ENCODE measurements at regions not wholly inside any gene's neighbourhood (a gene's known extent, or its start where the extent isn't known, plus 50 kb on each side); places are given as distances from the start of the nearest gene placed in this dataset.
A peak's percentile ranks its signal among the peaks of the same experiment; 100 is the strongest.
"Not testable (repeated sequence)": the region's sequence is repeated elsewhere in the genome, so short reads cannot be mapped to it uniquely, and the experiment has no call there.

DNA sequence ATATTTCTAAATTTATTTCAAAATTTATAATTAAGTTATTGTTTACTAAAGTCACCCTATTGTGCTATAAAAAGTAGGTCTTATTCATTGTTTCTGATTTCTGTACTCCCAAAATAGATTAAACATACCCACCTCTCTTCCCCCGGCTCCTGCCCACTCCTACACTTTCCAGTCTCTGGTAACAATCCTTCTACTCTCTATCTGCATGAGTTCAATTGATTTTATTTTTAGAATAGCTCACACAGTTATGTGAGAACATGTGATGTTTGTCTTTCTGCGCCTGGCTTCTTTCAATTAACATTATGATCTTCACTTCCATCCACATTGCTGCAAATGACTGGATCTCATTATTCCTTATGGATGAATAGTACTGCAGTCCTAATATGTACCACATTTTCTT lies 269.3 kb downstream of the ACTRT1 start:
- DNase-seq (no peak), ATAC-seq (peak; percentile 22)
- intact Hi-C loops (cut with micrococcal nuclease): no loop called here

DNA sequence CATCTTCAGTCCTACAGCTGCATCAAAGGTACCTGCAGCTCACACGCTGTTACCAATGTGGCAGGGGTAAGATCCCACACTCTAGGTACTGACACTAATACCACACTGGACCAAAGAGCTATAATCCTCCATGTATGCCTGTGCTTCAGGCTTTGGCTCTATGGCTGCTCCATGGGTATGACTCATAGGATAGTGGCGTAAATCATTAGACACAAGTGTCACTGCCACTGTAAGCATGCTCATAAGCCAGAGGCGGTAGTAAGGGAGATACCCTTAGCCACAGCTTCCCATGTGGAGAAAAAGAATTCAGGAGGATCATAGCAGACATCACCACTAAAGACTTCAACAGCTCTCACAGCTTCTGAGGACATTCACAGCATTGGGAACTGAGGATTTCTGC lies 287.5 kb downstream of the ACTRT1 start:
- intact Hi-C loops (cut with micrococcal nuclease): no loop called here
- ATAC-seq: no peak
- DNase-seq: no peak

DNA sequence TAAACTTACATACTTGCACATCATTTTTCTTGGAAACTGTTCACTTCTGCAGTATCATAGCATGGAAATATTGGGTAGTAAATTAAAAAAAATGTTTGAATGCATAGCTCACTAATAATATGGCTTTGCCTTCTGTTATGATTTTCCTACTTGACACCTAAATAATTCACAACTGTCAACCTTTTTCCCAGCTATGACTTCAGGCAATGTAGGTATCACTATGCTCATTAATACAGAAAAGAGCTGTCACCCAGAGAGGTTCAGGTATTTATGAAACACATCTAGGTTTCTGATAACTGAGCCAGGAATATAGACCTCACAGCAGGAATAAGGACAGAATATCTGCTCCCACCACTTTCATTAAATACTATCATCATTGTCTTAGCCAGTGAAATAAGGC lies 289.5 kb downstream of the ACTRT1 start:
- DNase-seq: no peak
- intact Hi-C loops (cut with micrococcal nuclease): no loop called here
- ATAC-seq: no peak

DNA sequence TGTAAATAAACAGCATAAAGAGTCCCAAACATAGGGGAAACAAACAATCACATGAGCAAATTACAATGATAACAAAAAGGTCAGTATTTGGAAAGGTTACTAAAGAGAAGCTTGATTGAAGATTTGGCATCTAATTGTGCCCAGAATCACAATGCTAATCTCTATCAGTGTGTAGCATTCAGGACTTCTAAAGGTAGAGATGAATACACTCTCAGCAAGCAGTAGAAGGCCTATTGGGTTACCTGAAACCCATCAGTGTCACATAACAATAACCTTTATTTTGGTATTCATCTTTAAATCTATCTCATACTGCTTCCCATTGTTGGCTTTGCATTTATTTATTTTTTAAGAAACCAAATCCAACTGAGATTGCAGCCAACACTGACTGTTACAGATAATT lies 319.5 kb downstream of the ACTRT1 start:
- intact Hi-C loops (cut with micrococcal nuclease): no loop called here
- DNase-seq (no peak), ATAC-seq (no peak)

DNA sequence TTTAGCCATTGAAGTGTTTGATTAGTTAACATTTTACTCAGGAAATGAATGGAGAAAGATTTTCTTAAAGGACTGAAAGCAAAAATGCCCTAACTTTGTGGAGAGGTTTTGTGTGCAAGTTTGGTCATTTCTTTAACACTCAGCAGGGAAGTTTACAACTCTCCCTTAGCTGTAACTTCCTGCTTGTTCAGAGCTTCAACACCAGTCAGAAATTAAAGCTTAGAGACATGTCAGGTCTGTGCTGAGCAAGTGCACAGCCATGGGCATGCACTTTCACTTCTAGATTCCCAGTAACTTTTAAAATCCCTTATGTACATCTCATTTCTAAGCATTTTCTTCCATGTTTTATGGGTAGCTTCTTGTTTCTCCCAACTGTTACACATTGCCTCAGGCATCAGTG lies 326.0 kb downstream of the ACTRT1 start:
- intact Hi-C loops (cut with micrococcal nuclease): no loop called here
- DNase-seq: no peak
- ATAC-seq: no peak

DNA sequence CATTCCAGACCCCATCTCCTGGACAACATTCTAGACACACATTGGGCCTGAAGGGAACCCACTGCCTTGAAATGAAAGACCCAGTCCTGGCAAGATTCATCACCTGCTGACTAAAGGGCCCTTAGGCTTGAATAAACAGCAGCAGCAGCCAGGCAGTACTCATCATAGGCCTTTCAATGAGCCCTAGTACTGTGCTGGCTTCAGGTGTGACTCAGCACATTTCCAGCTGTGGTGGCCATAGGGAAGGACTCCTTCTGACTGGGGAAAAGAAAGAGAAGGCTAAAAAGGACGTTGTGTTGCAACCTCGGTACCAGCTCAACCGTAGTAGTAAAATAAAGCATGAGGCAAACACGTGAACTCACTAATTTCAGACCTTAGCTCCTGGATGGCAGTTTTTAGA lies 344.0 kb downstream of the ACTRT1 start:
- ATAC-seq (no peak), DNase-seq (no peak)
- intact Hi-C loops (cut with micrococcal nuclease): no loop called here

DNA sequence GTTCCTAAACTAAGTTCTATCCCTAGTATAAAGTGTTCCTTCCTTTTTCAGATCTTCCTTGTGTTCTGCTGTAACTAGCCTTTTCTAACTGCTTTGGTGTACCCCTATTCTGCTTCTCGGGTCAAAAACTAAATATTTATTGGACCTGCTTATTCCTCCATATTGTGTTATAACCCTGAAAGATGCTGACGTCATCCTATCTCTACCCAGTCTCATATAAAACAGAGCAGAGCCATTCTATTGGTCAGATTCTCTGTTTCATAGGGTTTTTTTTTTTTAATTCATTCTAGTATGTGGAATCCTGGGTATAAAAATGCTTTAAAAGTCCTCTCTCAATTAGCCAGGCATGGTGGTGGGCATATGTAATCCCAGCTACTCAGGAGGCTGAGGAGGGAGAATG lies 349.7 kb downstream of the ACTRT1 start:
- ATAC-seq (no peak), DNase-seq (no peak)
- intact Hi-C loops (cut with micrococcal nuclease): no loop called here

DNA sequence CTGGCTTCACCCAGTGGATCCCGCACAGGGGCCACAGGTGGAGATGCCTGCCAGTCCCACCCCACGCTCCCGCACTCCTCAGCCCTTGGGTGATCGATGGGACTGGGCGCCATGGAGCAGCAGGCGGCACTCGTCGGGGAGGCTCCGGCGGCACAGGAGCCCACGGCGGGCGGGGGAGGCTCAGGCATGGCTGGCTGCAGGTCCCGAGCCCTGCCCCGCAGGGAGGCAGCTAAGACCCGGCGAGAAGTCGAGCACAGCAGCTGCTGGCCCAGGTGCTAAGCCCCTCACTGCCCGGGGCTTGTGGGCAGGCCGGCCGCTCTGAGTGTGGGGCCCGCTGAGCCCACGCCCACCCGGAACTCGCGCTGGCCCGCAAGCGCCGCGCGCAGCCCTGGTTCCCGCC lies 389.3 kb downstream of the ACTRT1 start:
- DNase-seq; intact Hi-C loops (cut with micrococcal nuclease); ATAC-seq: not testable (repeated sequence)

DNA sequence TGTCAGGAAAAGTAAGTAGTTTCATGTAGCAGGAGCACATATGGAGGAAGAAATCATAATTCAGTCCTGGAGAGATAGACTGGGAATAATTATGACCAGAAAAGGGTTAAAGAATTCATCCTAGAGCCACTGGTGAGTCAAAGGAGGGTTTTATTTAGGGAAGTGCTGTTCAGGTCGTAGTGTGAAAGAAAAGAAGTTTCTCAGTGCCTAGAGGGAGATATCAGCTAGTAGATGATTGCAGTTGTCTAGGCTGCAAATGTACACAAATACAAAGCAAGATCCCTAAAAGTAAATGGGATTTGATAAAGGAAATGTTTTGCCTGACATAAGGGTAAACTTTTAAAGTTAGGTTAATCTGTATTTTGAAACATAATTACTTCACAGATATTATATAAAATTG lies 403.2 kb downstream of the ACTRT1 start:
- ATAC-seq (no peak), DNase-seq (no peak)
- intact Hi-C loops (cut with micrococcal nuclease): no loop called here

DNA sequence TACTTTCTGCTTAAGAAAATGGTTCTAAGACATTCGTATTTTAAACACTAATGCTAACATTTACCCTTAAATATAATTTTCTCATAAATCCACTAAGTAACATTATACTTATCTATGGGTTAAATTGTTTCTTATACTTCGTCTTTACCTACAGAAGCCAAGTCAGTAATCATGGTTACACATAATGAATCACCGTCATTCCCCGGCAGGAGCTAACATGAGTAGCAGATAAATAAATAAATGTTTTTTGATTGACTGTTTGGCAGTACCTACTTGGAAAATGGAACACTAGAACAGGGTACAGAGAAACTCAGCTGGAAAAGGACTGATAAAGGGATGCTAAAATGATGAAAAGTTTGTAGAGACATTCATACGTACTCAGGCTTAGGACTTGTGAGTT lies 430.4 kb downstream of the ACTRT1 start:
- no peak for ATAC-seq
- intact Hi-C loops (cut with micrococcal nuclease): no loop called here
- DNase-seq: no peak

DNA sequence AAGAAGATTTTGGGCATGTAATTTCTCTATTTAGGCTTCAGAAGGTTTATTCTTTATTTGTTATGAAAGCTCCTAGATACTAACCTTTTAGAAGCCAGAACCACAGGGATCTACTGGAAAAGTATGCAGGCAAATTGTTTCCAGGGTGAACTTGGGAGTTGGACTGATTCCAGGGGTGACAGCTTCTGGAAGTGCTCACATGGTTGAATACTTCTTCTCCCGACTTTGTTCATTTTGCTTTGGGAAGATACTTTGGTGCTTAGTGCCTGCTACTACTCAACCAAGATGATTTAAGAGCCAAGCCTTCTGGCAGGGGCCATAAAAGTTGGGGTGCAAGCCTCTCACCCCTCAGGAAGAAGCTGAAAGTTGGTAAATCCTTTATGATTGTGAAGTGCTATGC lies 445.6 kb downstream of the ACTRT1 start:
- ATAC-seq (no peak), DNase-seq (no peak)
- intact Hi-C loops (cut with micrococcal nuclease): no loop called here

DNA sequence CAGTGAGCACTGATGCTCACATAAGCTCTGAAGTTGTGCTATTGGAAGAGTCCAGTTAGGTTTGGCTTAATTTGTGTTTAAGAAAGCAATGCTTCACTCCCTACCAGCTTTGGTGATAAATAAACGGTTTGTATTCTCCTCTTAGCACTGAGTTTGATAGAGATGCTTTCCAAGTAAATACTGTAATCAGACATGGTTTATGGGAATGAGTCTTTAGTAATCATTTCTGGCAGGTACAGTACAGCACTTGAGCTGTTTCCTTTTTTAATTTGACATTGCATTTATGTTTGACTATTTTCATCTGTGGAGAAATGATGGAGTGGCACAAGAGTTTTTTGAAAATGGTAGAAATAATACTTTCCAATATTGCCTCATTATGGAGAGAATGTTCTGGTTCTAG lies 455.3 kb downstream of the ACTRT1 start:
- no peak for DNase-seq
- ATAC-seq: no peak

DNA sequence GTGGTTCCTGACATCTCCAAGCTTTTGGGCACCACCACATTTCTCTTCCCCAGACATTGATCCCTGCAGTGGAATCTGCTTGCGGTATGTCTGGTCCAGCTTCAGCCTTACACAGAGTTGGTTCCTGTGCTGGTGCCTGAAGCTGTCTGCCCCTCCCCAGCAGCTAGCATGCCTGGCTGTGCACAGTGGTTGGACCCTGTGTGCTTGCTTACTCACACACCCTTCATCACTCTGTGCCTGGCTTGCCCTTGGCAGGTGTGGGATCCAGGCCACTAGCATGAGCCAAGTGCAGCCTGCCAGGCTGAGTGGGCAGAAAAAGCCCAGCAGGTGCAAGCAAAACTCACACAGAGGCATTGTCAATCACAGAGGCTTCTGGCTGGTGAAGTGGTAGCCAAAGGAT lies 473.8 kb downstream of the ACTRT1 start:
- DNase-seq (peak; percentile 33), ATAC-seq (peak; percentile 75)
- intact Hi-C loops (cut with micrococcal nuclease): no loop called here

More for the DNA sequence above, 455.3 kb downstream of the ACTRT1 start:
- intact Hi-C loops (cut with micrococcal nuclease): no loop called here

DNA sequence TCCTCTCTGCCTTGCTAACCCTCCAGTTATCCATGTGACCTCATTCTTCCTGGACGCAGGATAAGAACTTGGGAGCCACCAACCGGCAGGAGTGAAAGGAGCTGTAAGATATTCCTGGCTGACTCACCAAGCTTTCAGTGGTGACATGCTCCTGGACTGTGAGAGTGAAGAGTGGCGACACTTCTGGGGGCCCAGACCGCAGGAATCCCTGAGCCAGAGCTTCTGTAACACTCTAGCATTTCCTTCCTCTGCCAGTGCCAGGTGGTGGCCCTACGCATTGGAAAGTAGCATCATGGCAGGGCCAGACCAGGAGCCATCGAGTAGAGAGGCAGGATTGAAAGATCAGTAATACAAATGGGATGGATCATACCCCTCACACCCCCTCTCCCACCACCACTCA lies 474.3 kb downstream of the ACTRT1 start:
- intact Hi-C loops (cut with micrococcal nuclease): no loop called here
- ATAC-seq (no peak), DNase-seq (no peak)

DNA sequence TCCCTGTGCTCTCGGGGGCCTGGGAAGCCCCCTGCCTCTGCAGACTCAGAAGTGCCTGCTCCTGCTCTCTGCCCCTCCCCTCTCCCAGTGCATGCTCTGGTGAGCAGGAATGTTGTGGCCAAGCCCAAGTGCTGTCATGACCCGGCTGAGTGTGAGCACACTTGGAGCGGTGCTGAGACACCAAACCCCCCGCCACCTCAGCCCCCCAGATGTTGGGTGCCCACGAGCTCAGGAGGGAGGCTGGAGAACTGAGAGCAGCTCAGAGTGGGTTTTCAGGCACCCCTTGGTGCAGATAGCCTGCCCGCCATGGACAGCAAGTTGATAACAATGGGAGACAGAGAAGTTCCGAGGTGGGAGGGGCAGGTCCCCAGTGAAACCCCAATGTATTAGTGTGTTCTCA lies 477.4 kb downstream of the ACTRT1 start:
- ATAC-seq (no peak), DNase-seq (no peak)
- intact Hi-C loops (cut with micrococcal nuclease): no loop called here

DNA sequence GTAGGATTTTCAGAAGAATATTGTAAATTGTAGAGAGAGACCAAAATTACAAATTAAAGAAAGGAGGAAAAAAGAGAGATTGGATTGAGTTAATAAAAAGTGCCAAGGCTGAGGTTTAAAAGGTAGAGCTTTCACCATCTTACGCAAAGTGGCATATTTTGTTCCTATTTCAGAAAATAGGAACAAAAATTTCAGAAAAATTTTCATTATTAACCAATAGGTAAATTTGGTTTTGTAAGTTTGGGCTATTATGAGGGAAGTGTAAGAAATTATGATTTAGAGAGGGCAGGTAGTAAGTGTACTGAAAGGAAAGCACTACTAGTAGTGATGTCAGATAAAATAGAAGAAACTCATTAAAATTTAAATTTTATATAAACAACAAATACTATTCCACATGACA lies 479.7 kb downstream of the ACTRT1 start:
- no peak for DNase-seq
- intact Hi-C loops (cut with micrococcal nuclease): no loop called here
- no peak for ATAC-seq

DNA sequence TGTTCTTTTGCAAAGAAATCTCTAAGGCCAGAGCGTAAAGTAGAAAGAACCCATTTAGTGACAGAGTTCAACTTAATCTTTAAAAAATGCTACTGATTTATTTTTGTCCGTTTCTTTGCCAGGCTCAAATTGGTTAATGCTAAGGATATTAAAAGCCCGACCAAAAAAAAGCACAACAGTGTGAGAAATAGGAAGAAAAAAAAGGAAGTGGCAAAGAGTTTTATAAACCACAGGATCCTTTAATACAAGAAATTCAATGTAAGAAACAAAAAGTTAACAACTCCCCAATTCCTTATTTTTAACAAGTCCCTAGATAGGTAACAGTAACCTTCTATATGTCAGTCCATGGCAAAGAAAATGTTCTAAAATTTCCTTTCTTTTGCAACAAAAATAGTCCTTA lies 480.4 kb downstream of the ACTRT1 start:
- ATAC-seq (no peak), DNase-seq (no peak)
- intact Hi-C loops (cut with micrococcal nuclease): no loop called here

DNA sequence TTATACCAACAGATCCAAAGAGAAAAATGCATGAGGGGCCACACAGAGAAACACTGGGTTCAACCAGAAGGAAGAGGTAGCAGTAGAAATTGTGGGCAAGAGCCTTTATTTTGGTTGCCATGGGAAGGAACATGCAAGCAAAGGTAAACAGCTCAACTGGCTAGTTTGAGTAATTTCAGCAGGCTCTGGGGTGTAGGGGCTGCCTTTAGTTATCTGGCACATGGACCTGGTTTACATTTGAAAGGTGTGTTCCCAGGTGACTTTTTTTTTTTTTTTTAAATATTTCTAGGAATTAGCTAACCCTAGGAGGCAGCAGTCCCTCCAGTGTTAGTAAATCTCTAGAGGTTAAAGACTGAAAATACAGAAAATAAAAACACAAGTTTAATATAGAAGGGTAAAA lies 481.9 kb downstream of the ACTRT1 start:
- ATAC-seq (no peak), DNase-seq (no peak)
- intact Hi-C loops (cut with micrococcal nuclease): no loop called here

DNA sequence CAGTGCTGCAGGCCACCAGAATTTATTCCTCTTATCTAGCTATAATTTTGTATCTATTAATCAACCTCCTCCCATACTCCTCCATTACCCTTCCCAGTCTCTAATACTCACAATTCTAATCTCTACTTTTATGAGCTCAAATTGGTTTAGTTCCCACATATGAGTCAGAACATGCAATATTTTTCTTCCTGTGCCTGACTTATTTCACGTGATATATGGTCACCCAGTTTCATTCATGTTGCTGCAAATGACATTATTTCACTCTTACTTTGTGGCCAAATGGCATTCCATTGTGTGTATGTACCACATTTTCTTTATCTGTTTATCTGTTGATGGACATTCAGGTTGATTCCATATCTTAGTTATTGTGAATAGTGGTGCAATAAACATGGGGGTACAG lies 483.5 kb downstream of the ACTRT1 start:
- DNase-seq: no peak
- intact Hi-C loops (cut with micrococcal nuclease): no loop called here
- no peak for ATAC-seq

DNA sequence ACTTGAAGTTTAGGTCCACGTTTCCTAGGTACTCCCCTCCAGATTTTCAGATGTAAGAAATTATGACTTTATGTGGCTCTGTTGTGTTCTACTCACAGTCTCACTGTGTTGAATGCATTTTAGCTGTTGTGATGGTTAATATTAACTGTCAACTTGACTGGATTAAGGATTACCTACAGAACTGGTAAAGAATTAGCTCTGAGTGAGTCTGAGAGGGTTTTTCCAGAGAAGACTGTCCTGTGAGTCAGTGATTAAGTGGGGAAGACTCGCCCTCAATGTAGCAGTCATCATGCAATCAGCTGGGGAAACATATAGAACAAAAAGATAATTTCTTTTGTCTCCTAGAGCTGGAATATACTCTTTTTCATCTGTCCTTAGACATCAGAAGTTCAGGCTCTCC lies 493.4 kb downstream of the ACTRT1 start:
- ATAC-seq (no peak), DNase-seq (no peak)
- intact Hi-C loops (cut with micrococcal nuclease): no loop called here

DNA sequence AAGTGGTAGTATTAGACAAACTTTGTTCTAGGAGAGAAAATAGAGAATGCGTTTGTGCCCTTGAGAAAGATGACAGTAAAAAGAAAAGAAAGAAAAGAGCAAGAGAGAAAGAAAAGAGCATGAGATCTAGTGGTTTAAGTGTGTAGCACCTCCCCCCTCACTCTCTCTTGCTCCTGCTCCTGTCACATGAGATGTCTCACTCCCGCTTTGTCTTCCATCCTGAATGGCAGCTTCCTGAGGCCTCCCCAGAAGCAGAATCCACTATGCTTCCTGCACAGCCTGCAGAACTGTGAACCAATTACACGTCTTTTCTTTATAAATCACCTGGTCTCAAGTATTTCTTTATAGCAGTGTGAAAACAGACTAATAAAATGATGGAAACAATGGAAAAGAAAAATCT lies 499.6 kb downstream of the ACTRT1 start:
- ATAC-seq: no peak
- intact Hi-C loops (cut with micrococcal nuclease): no loop called here
- no peak for DNase-seq

DNA sequence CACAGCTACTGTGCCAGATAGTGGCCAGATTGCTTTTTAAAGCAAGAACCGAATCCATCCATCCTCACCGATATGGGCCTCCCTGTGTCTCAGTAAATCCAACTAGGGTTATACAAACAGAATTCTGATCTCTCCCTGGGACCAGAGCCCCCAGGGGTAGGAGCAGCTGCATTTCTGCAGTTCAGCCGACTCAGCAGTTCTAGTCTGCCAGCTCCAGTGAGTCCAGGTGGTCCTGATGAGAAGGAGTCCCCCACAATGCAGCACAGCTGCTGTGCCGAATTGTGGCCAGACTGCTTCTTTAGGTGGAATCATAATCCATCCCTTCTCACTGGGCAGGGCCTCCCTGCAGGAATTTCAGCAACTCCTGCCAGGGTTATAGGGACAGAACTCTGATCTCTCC lies 532.9 kb downstream of the ACTRT1 start:
- ATAC-seq (no peak), DNase-seq (no peak)
- intact Hi-C loops (cut with micrococcal nuclease): no loop called here

DNA sequence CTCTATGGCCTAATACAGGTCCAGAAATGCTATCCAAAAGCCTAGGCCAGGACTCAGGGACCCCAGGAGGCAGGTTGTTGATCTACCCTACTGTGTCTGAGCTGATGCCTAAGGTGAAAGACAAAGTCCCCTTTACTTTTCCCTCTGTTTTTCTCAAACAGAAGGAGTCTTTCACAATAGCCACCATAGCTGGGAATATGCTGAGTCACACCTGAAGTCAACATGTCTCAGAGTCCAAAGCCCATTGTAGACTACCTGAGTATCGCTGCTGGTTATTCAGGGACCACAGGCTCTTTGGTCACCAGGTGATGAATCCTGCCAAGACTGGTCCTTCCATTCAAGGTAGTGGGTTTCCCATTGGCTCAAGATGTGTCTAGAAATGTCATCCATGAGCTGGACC lies 562.2 kb downstream of the ACTRT1 start:
- ATAC-seq (no peak), DNase-seq (no peak)

More for the DNA sequence above, 562.2 kb downstream of the ACTRT1 start:
- intact Hi-C loops (cut with micrococcal nuclease): no loop called here

Data from left ventricle myocardium superior (tissue), 1 donor.